CD14-positive monocyte (primary cell): ENCODE measurements at regions not wholly inside any gene's neighbourhood (a gene's known extent, or its start where the extent isn't known, plus 50 kb on each side); places are given as distances from the start of the nearest gene placed in this dataset.

ENCODE experiments used
- DNase-seq, 3 donors: peaks; one replicate each; pipeline ENCODE4 v3.0.0-alpha.2; 2011 to 2022
- H2AFZ ChIP-seq: 2 replicates; pipeline ENCODE4 v1.6.0; 2012; ENCODE audit warnings: mild to moderate bottlenecking, low read depth, low read length, inconsistent platforms; ENCODE audit not compliant: insufficient read depth, poor library complexity, severe bottlenecking
- H3K27ac ChIP-seq, 2 donors: 1 replicate in 1 of 2; 2 replicates in 1 of 2; pipeline ENCODE4 v1.5.1; 2012 to 2013; ENCODE audit warnings: low read length in 2 of 2, control low read depth in 1 of 2, inconsistent platforms in 1 of 2, low read depth in 1 of 2, mild to moderate bottlenecking in 1 of 2
- H3K27me3 ChIP-seq, 2 donors: one replicate each; pipeline versions ENCODE4 v1.6.0 to v1.6.1; 2011 to 2013; ENCODE audit warnings: low read length in 2 of 2; ENCODE audit not compliant: control insufficient read depth in 2 of 2, insufficient read depth in 2 of 2
- H3K36me3 ChIP-seq, 2 donors: replicated peaks in 1 of 2; 1 replicate in 1 of 2; 2 replicates in 1 of 2; pipeline versions ENCODE4 v1.5.1 to v1.6.1; 2012 to 2013; ENCODE audit warnings: low read length in 2 of 2, control low read depth in 1 of 2, inconsistent platforms in 1 of 2, mild to moderate bottlenecking in 1 of 2; ENCODE audit not compliant: insufficient read depth in 2 of 2, control insufficient read depth in 1 of 2
- H3K4me1 ChIP-seq, 2 donors: 1 replicate in 1 of 2; 2 replicates in 1 of 2; pipeline versions ENCODE4 v1.5.1 to v1.6.1; 2012 to 2013; ENCODE audit warnings: low read length in 2 of 2, control low read depth in 1 of 2, inconsistent platforms in 1 of 2, mild to moderate bottlenecking in 1 of 2, moderate library complexity in 1 of 2; ENCODE audit not compliant: insufficient read depth in 2 of 2, control insufficient read depth in 1 of 2
- H3K4me2 ChIP-seq: replicated peaks from 2 replicates; pipeline ENCODE3; 2012; ENCODE audit warnings: low read length, moderate library complexity, mild to moderate bottlenecking; ENCODE audit not compliant: poor library complexity, severe bottlenecking; ENCODE audit errors: extremely low read depth
- H3K4me3 ChIP-seq, 3 experiments: fragments of 200-600 bp in 1 of 3; sonication (generic) in 1 of 3; replicated peaks in 1 of 3; 1 replicate in 2 of 3; 2 replicates in 1 of 3; pipeline ENCODE4 v1.5.1; 2011 to 2013; ENCODE audit warnings: low read length in 3 of 3, mild to moderate bottlenecking in 3 of 3, control low read depth in 2 of 3, low read depth in 2 of 3, inconsistent platforms in 1 of 3, moderate library complexity in 1 of 3
- H3K79me2 ChIP-seq: 2 replicates; pipeline ENCODE4 v1.6.0; 2012; ENCODE audit warnings: mild to moderate bottlenecking, control low read depth, inconsistent platforms, low read length, moderate library complexity; ENCODE audit not compliant: insufficient read depth
- H3K9ac ChIP-seq: 2 replicates; pipeline ENCODE4 v1.6.0; 2017; ENCODE audit warnings: low read length, mild to moderate bottlenecking; ENCODE audit not compliant: insufficient read depth, poor library complexity, severe bottlenecking
- H3K9me3 ChIP-seq, 2 donors: replicated peaks in 1 of 2; 1 replicate in 1 of 2; 2 replicates in 1 of 2; pipeline versions ENCODE4 v1.5.1 to v1.6.1; 2012 to 2013; ENCODE audit warnings: low read length in 2 of 2, control low read depth in 1 of 2; ENCODE audit not compliant: control insufficient read depth in 1 of 2, insufficient read depth in 1 of 2
- H4K20me1 ChIP-seq: 2 replicates; pipeline ENCODE4 v1.6.0; 2012; ENCODE audit warnings: mild to moderate bottlenecking, low read length, control low read depth, moderate library complexity; ENCODE audit not compliant: insufficient read depth
- H3K27ac Mint-ChIP-seq, 7 donors: one replicate each; pipeline ENCODE4 v1.8.0; 2020; ENCODE audit warnings: mild to moderate bottlenecking in 7 of 7, mixed read lengths in 7 of 7, moderate library complexity in 6 of 7, inconsistent platforms in 2 of 7
- H3K27me3 Mint-ChIP-seq, 3 donors: one replicate each; pipeline ENCODE4 v1.8.0; 2021 to 2022; ENCODE audit warnings: low read depth in 3 of 3, mild to moderate bottlenecking in 3 of 3, mixed read lengths in 3 of 3, moderate library complexity in 3 of 3, inconsistent platforms in 1 of 3
- H3K36me3 Mint-ChIP-seq, 2 donors: one replicate each; pipeline ENCODE4 v1.8.0; 2020; ENCODE audit warnings: mixed read lengths in 2 of 2, inconsistent platforms in 1 of 2, mild to moderate bottlenecking in 1 of 2
- H3K4me1 Mint-ChIP-seq: one replicate; pipeline ENCODE4 v1.8.0; 2020; ENCODE audit warnings: mild to moderate bottlenecking, mixed read lengths
- H3K4me3 Mint-ChIP-seq, 2 donors: one replicate each; pipeline ENCODE4 v1.8.0; 2020; ENCODE audit warnings: mild to moderate bottlenecking in 2 of 2, mixed read lengths in 2 of 2, moderate library complexity in 1 of 2
- H3K9me3 Mint-ChIP-seq, 7 donors: one replicate each; pipeline ENCODE4 v1.8.0; 2020 to 2022; ENCODE audit warnings: mixed read lengths in 7 of 7, mild to moderate bottlenecking in 6 of 7, moderate library complexity in 6 of 7, inconsistent platforms in 2 of 7
- CTCF ChIP-seq: fragments of 200-600 bp; IDR thresholded peaks from one replicate; pipeline ENCODE4 v1.8.0; 2022; ENCODE audit warnings: antibody characterized with exemption, mild to moderate bottlenecking
- WGBS: methylation state at CpG from one replicate; pipeline ENCODE4 v1.1.5; 2013; ENCODE audit warnings: missing lambda C conversion rate; ENCODE audit not compliant: insufficient coverage; 5-methylcytosine and 5-hydroxymethylcytosine counted together
- intact Hi-C, 2 donors: fragments of 100-400 bp; cut with micrococcal nuclease; formaldehyde crosslinking; loops; one replicate each; pipeline versions ENCODE4 v1.15.0 to v1.15.1; 2023

GRCh38 chr9:115914291-115914690, 239.3 kb upstream of the PAPPA start:
- no peak overlapping the region for H3K27ac Mint-ChIP-seq
- no peak for DNase-seq
- intact Hi-C loops, result no loop called here
- H3K36me3 ChIP-seq, result no peaks in the 10 kb centered on the region
- peaks cover 2 to 4% (median 3%) of the 10 kb centered on the region in 7 donors for H3K9me3 Mint-ChIP-seq
- no peak overlapping the region for H3K4me2 ChIP-seq
- WGBS, result 83% methylated on average over 2 of the region's 5 CpGs
- no peaks in the 10 kb centered on the region for H4K20me1 ChIP-seq
- no peaks in the 10 kb centered on the region for H3K9me3 ChIP-seq
- no peak overlapping the region for H3K4me3 ChIP-seq
- no peak for TF ChIP-seq CTCF
- no peak overlapping the region for H3K27ac ChIP-seq
- no peaks in the 10 kb centered on the region for H3K4me1 ChIP-seq
- no peaks in the 10 kb centered on the region for H3K36me3 Mint-ChIP-seq
- no peak overlapping the region for H3K9ac ChIP-seq
- no peak overlapping the region for H2AFZ ChIP-seq
- no peaks in the 10 kb centered on the region for H3K4me1 Mint-ChIP-seq
- H3K79me2 ChIP-seq, result no peaks in the 10 kb centered on the region
- no peaks in the 10 kb centered on the region for H3K27me3 ChIP-seq
- no peak overlapping the region for H3K4me3 Mint-ChIP-seq
- H3K27me3 Mint-ChIP-seq, result no peaks in the 10 kb centered on the region

- Histone ChIP-seq H3K9ac (no peak overlapping the region), H3K4me2 (no peak overlapping the region), H3K79me2 (no peaks in the 10 kb centered on the region), H3K27ac (no peak overlapping the region), H4K20me1 (no peaks in the 10 kb centered on the region), H3K4me3 (no peak overlapping the region), H3K9me3 (peaks cover 4 to 6% of the 10 kb centered on the region in 2 donors), H3K36me3 (no peaks in the 10 kb centered on the region), H2AFZ (no peak overlapping the region), H3K27me3 (no peaks in the 10 kb centered on the region), H3K4me1 (no peaks in the 10 kb centered on the region)
- Mint-ChIP-seq H3K4me1 (no peaks in the 10 kb centered on the region), H3K36me3 (no peaks in the 10 kb centered on the region), H3K9me3 (peaks cover 2 to 9% (median 5%) of the 10 kb centered on the region in 7 donors), H3K4me3 (no peak overlapping the region), H3K27me3 (no peaks in the 10 kb centered on the region), H3K27ac (no peak overlapping the region)
- TF ChIP-seq CTCF, result no peak
- WGBS, result 100% methylated on average over 3 of the region's 8 CpGs
- no peak for DNase-seq
- intact Hi-C loops, result no loop called here
Measured at GRCh38 chr9:115921301-115921700, 232.3 kb upstream of the PAPPA start.
